ENCODE measurements at regions not wholly inside any gene's neighbourhood (a gene's known extent, or its start where the extent isn't known, plus 50 kb on each side); places are given as distances from the start of the nearest gene placed in this dataset.

GRCh38 chrX:5559386-5559785 lies 669.3 kb downstream of the NLGN4X start:
- H3K36me3 ChIP-seq (ENCODE audit: insufficient read depth, insufficient read length, low read length): no peaks in the 10 kb centered on the region
- no peaks in the 10 kb centered on the region for H3K9me3 ChIP-seq (ENCODE audit: insufficient read depth, low read length)
- H3K4me1 ChIP-seq (ENCODE audit: insufficient read depth, insufficient read length): no peaks in the 10 kb centered on the region
- H3K27me3 ChIP-seq (ENCODE audit: insufficient read depth, insufficient read length): no peaks in the 10 kb centered on the region
- H3K9ac ChIP-seq (ENCODE audit: insufficient read length, low read depth): no peak overlapping the region
- no peak for DNase-seq (ENCODE audit: low read depth, low spot score)
- no peak for TF ChIP-seq ZNF274 (IDR thresholded peaks at IDR 0.05; ENCODE audit: low read depth, low read length)
- TF ChIP-seq YY1 (IDR thresholded peaks at IDR 0.05; ENCODE audit: insufficient read depth, insufficient read length): no peak
- TF ChIP-seq SUZ12 (IDR thresholded peaks at IDR 0.05; ENCODE audit: extremely low read depth, insufficient read depth, insufficient read length): no peak
- no peak overlapping the region for H3K4me3 ChIP-seq (ENCODE audit: insufficient read length, low read depth)

GRCh38 chrX:5549512-5549911 lies 679.2 kb downstream of the NLGN4X start:
- no peak for DNase-seq (ENCODE audit: low read depth, low spot score)
- Histone ChIP-seq H3K27me3 (ENCODE audit: insufficient read depth, insufficient read length) (no peaks in the 10 kb centered on the region), H3K4me1 (ENCODE audit: insufficient read depth, insufficient read length) (no peaks in the 10 kb centered on the region), H3K4me3 (ENCODE audit: insufficient read length, low read depth) (no peak overlapping the region), H3K9me3 (ENCODE audit: insufficient read depth, low read length) (no peaks in the 10 kb centered on the region), H3K36me3 (ENCODE audit: insufficient read depth, insufficient read length, low read length) (no peaks in the 10 kb centered on the region), H3K9ac (ENCODE audit: insufficient read length, low read depth) (no peak overlapping the region)
- TF ChIP-seq ZNF274 (IDR thresholded peaks at IDR 0.05; ENCODE audit: low read depth, low read length) (no peak), YY1 (IDR thresholded peaks at IDR 0.05; ENCODE audit: insufficient read depth, insufficient read length) (no peak), SUZ12 (IDR thresholded peaks at IDR 0.05; ENCODE audit: extremely low read depth, insufficient read depth, insufficient read length) (no peak)

- Histone ChIP-seq H3K9me3 (ENCODE audit: insufficient read depth, low read length) (no peaks in the 10 kb centered on the region), H3K9ac (ENCODE audit: insufficient read length, low read depth) (no peak overlapping the region), H3K4me3 (ENCODE audit: insufficient read length, low read depth) (no peak overlapping the region), H3K27me3 (ENCODE audit: insufficient read depth, insufficient read length) (no peaks in the 10 kb centered on the region), H3K4me1 (ENCODE audit: insufficient read depth, insufficient read length) (no peaks in the 10 kb centered on the region), H3K36me3 (ENCODE audit: insufficient read depth, insufficient read length, low read length) (no peaks in the 10 kb centered on the region)
- TF ChIP-seq ZNF274 (IDR thresholded peaks at IDR 0.05; ENCODE audit: low read depth, low read length) (no peak), YY1 (IDR thresholded peaks at IDR 0.05; ENCODE audit: insufficient read depth, insufficient read length) (no peak), SUZ12 (IDR thresholded peaks at IDR 0.05; ENCODE audit: extremely low read depth, insufficient read depth, insufficient read length) (no peak)
- no peak for DNase-seq (ENCODE audit: low read depth, low spot score)
These were observed 691.6 kb downstream of the NLGN4X start for GRCh38 chrX:5537098-5537497.

DNA sequence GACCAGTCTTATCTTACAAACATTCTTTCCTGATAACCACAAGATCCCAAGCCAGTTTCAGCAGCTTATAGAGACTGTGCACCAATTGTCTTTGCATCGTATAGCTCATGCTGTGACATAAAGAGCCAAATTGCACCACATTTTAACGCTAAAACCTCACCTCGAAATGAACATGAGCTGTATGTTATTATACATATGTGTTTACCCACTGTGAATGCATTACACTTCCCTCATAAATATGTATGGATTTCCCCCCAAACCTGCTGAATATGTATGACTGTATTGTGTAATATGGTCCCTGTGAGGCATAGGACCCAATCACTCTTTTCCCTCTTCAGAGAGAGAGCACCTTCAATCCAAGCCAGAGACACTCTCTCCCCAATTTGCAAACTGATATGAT lies 692.4 kb downstream of the NLGN4X start:
- H3K9ac ChIP-seq (ENCODE audit: insufficient read length, low read depth): no peak overlapping the region
- no peak for DNase-seq (ENCODE audit: low read depth, low spot score)
- no peaks in the 10 kb centered on the region for H3K36me3 ChIP-seq (ENCODE audit: insufficient read depth, insufficient read length, low read length)
- no peaks in the 10 kb centered on the region for H3K9me3 ChIP-seq (ENCODE audit: insufficient read depth, low read length)
- H3K4me3 ChIP-seq (ENCODE audit: insufficient read length, low read depth): no peak overlapping the region
- H3K4me1 ChIP-seq (ENCODE audit: insufficient read depth, insufficient read length): no peaks in the 10 kb centered on the region
- TF ChIP-seq SUZ12 (IDR thresholded peaks at IDR 0.05; ENCODE audit: extremely low read depth, insufficient read depth, insufficient read length) (no peak), ZNF274 (IDR thresholded peaks at IDR 0.05; ENCODE audit: low read depth, low read length) (no peak), YY1 (IDR thresholded peaks at IDR 0.05; ENCODE audit: insufficient read depth, insufficient read length) (no peak)
- H3K27me3 ChIP-seq (ENCODE audit: insufficient read depth, insufficient read length): no peaks in the 10 kb centered on the region

- H3K27me3 ChIP-seq (ENCODE audit: insufficient read depth, insufficient read length): no peaks in the 10 kb centered on the region
- TF ChIP-seq SUZ12 (IDR thresholded peaks at IDR 0.05; ENCODE audit: extremely low read depth, insufficient read depth, insufficient read length) (no peak), YY1 (IDR thresholded peaks at IDR 0.05; ENCODE audit: insufficient read depth, insufficient read length) (no peak), ZNF274 (IDR thresholded peaks at IDR 0.05; ENCODE audit: low read depth, low read length) (no peak)
- H3K9me3 ChIP-seq (ENCODE audit: insufficient read depth, low read length): no peaks in the 10 kb centered on the region
- no peaks in the 10 kb centered on the region for H3K4me1 ChIP-seq (ENCODE audit: insufficient read depth, insufficient read length)
- no peak for DNase-seq (ENCODE audit: low read depth, low spot score)
- no peak overlapping the region for H3K4me3 ChIP-seq (ENCODE audit: insufficient read length, low read depth)
- H3K36me3 ChIP-seq (ENCODE audit: insufficient read depth, insufficient read length, low read length): no peaks in the 10 kb centered on the region
- H3K9ac ChIP-seq (ENCODE audit: insufficient read length, low read depth): no peak overlapping the region
These were observed 700.6 kb downstream of the NLGN4X start for GRCh38 chrX:5528057-5528456.

DNA sequence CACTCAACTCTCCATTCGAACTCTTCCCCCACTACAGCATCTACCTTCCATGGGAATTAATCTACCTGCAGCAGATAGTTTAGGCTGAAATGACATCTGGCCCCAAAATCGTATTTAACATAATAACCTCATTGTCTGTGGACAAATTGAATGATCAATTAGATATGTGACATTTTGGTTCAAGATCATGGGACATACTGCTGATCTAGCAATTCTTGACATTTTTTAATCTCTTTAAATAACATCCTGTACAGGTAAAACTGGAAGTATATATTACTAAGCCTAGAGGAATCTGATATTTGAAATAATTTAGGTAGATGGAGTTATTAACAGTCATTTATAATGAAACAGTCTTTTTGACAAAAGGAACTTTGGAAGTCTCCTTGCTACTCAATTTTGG lies 702.5 kb downstream of the NLGN4X start:
- Histone ChIP-seq H3K4me3 (ENCODE audit: insufficient read length, low read depth) (no peak overlapping the region), H3K9ac (ENCODE audit: insufficient read length, low read depth) (no peak overlapping the region), H3K36me3 (ENCODE audit: insufficient read depth, insufficient read length, low read length) (no peaks in the 10 kb centered on the region), H3K9me3 (ENCODE audit: insufficient read depth, low read length) (no peaks in the 10 kb centered on the region), H3K4me1 (ENCODE audit: insufficient read depth, insufficient read length) (no peaks in the 10 kb centered on the region), H3K27me3 (ENCODE audit: insufficient read depth, insufficient read length) (no peaks in the 10 kb centered on the region)
- DNase-seq (ENCODE audit: low read depth, low spot score): no peak
- TF ChIP-seq YY1 (IDR thresholded peaks at IDR 0.05; ENCODE audit: insufficient read depth, insufficient read length) (no peak), SUZ12 (IDR thresholded peaks at IDR 0.05; ENCODE audit: extremely low read depth, insufficient read depth, insufficient read length) (no peak), ZNF274 (IDR thresholded peaks at IDR 0.05; ENCODE audit: low read depth, low read length) (no peak)

DNA sequence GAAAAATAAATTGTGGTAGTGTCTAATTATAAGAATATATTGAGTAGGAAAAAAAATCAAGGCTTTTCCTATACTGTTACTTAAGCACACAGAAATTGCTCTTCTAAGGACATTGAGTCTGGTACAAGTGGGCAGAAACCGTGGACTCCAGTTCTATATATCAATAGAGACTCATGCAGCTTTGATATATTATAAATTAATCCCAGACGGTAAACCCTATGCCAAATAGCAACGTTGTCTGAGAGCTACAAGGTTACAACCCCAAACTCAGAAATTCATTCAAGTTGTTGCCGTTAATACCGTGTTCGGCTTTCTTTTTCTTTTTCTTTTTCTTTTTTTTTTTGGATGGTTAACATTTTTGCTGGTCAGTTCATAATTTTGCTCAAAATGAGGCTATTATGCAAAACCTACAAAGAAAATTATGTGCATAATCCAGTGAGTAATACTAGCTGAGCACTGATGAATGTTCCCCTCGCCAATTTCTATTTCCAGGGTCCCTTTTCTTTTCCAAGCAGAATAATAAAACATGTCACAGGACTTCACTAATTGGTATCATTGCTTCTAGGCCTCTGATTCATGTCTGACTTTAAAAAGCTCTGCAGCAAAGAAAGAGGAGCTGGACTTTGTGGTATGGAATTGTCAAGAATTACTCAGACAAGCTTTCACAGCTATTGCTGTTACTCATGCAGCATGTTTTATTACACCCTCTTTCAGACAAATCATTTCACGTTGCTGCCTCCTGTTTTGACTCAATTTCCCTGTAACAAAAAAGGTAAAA lies 737.7 kb downstream of the NLGN4X start:
- no peak for TF ChIP-seq SUZ12 (IDR thresholded peaks at IDR 0.05; ENCODE audit: extremely low read depth, insufficient read depth, insufficient read length)
- no peak for TF ChIP-seq ZNF274 (IDR thresholded peaks at IDR 0.05; ENCODE audit: low read depth, low read length)
- TF ChIP-seq YY1 (IDR thresholded peaks at IDR 0.05; ENCODE audit: insufficient read depth, insufficient read length): no peak
- DNase-seq (ENCODE audit: low read depth, low spot score): no peak
- no peaks in the 10 kb centered on the region for H3K4me1 ChIP-seq (ENCODE audit: insufficient read depth, insufficient read length)

More for the DNA sequence above, 737.7 kb downstream of the NLGN4X start:
- H3K36me3 ChIP-seq (ENCODE audit: insufficient read depth, insufficient read length, low read length): no peaks in the 10 kb centered on the region
- H3K9ac ChIP-seq (ENCODE audit: insufficient read length, low read depth): no peak overlapping the region
- no peaks in the 10 kb centered on the region for H3K27me3 ChIP-seq (ENCODE audit: insufficient read depth, insufficient read length)
- H3K4me3 ChIP-seq (ENCODE audit: insufficient read length, low read depth): no peak overlapping the region
- H3K9me3 ChIP-seq (ENCODE audit: insufficient read depth, low read length): no peaks in the 10 kb centered on the region

Data from NT2/D1 (cell line).